HG03175 (cell line): ENCODE measurements at regions not wholly inside any gene's neighbourhood (a gene's known extent, or its start where the extent isn't known, plus 50 kb on each side); places are given as distances from the start of the nearest gene placed in this dataset.

Source experiments
- ATAC-seq: cut with Tn5 transposase; IDR thresholded peaks from one replicate; pipeline ENCODE4 v1.9.1; 2021; ENCODE audit warnings: mild to moderate bottlenecking, moderate library complexity; ENCODE audit not compliant: unreplicated experiment

DNA sequence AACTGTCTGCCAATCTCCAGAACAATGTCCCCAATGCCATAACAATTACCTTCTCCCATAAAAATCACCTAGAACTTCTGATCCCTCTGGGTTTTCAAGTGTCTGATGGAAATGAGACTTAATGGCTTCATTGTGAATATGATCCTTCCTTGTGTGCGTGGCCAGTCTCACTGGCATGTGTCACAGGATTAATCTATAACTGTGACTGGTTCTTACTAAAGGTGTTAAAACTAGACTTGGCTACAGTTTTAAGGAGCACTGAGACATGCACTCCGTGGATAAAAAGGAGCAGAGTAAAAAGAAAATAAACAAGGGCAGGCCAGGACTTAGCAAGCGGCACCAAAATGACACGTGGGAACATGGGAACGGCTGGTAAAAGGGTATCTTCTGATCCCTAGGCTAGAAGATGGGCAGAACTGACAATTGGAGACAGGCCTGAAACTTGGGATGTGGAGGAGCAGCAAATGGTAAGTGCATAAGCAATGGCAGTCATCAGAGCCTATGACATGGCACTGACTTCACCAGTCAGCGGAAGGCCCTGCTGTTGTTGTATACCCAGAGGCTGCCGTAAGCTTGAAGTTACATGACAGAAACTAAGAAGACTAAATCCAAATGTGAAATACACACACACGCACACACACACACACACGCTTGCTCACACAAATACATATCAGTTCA is 256.6 kb upstream of the NOCT start:
- no peak for ATAC-seq

DNA sequence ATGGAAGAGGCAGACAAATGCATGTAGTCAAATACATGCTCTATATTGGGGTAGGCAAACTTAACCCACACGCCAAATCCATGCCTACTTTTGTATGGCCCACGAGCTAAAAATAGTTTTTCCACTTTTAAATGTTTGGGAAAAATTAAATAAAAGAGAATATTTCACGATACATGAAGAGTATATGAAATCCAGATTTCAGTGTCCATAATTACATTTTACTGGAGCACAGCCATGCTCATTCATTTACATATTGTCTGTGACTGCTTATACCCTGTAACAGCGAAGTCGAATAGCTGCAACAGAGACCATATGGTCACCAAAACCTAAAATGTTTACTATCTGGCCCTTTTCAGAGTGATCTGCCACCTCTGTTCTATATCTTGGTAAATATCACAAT is 257.4 kb upstream of the NOCT start:
- no peak for ATAC-seq

DNA sequence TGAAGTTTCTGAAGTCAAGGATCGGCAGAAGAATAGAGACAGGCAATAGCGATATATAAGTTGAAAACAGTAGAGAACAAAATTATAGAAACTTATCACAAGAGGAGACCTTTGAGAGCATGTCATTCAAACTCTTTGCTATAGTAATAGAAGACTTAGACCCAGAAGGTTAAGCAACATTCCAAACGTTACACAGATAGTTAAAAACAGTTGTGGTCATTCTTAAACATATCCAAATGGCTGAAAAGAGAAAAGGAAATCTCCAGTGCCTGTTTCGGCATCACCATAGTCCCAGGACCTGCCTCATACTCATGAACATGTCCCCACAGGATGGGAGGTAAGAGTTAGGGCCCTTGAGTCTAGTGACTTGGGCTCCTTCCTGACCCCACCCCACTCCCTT is 258.1 kb upstream of the NOCT start:
- ATAC-seq = no peak

DNA sequence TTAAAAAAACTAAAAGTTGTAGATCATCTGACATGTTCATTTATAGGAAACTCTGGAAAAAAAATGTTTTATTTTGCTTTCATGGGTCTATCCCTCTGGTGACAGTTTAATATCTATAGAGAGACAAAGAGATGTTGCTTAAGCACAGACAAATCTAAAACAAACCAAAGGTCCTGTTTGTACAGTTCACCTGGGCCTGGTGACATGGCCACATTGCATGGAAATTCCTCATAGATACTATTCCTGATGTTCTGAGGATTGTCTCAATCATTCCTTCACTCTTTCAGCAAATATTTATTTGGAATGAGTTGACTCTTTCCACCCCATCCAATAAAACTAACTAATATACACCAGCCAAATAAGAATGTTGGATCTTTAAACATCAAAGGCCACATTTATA is 259.1 kb upstream of the NOCT start:
- no peak for ATAC-seq

DNA sequence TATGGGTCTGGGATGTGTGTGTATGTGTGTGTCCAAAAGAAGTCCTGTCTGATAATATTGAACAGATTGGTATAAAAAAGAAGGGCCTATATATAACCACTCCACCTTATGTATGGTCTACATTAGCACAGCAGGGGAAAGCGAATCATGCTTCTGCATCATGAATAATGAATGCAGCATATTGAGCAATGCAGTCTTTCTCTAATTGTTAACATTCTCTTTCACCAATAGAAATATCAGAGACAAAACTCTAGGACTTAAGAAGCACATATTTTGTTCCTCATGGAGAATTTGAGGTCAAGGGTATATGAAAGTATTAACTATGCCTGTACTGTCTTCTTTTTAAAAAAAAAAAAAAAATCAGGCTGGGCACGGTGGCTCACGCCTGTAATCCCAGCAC is 264.3 kb upstream of the NOCT start:
- ATAC-seq = no peak

DNA sequence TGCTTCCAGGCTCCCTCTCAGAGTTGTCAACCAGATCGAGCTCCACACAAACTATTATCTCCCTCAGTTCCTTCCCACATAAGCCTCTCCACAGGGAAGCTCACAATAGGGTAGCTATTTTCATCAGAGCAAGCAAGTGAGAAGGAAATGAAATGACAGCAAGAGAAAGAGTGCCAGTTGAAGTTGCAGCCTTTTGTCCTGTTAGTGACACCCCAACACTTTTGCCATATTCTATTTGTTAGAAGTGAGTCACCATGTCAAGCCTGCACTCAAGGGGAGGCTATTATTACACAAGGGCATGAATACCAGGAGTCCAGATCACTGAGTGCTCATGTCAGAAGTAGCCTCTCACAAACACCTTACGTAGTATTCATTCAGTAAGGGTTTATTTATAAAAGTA is 266.3 kb upstream of the NOCT start:
- ATAC-seq = no peak

DNA sequence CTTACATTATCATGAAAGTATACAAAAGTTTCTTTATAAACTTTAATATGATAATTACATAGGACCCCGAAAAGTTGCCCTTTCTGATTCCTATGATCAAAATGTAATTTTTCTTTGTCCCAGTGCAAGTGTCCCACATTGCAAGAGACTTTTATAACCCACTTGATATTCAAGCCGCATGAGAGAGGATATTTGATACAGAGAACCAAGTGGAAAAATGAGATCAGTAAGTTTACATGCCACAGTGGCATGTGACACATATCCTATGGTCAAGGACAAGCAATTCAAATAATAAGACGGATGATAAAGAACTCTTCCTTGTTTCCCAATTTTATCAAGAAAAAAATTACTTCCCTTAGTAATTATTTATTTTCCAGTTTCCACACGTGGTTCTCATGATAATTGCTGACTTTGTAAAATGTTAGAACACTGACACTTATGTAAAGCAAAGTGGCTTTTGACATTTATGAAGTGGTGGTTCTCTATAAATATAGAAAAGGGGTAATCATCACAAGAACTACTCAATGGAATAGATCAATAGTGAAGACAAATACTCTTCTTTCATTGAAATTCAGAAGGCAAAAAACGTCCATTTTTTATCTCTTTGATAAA is 273.7 kb upstream of the NOCT start:
- no peak for ATAC-seq

DNA sequence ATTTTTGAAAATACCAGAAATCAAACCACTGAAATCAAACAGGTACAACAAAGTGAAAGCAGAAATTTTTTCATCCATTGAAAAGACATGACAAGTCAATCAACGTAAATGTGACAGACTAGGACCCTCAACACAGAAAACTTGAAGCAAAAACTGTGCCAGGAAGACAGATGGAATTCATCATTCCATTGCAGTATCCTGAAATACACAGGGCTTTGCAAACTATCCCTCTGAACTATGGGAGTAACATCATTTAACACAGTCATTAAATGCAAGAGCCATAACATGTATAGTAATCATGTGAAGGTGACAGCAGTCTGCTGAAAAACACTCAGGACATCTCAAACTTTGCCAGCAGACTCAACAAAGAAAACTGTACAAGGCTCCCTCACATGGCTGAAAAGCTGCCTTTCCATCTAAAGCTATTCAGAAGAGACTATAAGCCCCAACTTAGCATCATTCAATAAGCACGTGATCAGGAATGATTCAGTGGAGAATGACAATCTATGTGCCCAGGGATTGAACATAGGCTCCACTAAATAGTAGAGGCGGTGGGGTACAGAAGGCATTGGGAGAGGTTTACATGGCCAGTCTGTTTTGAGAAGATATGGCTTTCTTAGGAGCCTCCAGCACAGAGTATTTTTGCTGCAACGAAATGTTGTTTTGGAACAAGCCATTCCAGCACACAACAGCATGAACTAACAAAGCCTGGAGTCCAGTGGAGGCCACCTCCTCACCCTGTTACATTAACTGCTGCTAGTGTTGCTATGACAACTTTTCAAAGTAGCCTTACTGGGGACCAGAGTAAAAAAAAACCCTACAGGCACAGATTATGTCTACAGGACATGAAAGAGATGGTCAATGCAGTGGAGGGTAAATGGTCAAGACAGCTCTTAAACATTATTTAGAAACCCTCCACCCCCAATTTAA is 274.5 kb upstream of the NOCT start:
- ATAC-seq = no peak

DNA sequence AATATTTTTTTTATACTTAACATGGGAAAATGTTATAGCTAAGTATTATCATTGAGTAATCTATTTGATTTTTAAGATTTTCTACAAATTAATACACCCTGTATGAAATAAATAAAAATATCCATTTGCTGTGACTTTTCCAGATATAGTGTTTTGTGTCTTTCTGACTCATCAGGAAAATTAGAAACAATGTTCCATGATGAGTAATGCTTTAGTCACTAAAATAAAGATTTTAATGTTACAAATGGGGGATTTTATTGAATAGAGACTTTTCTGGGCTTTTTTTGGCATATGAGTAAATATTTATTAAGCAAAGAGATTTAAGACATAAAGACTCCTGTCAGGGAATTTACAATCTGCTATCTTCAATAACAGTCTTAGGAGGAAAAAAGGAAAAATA is 279.2 kb upstream of the NOCT start:
- no peak for ATAC-seq

DNA sequence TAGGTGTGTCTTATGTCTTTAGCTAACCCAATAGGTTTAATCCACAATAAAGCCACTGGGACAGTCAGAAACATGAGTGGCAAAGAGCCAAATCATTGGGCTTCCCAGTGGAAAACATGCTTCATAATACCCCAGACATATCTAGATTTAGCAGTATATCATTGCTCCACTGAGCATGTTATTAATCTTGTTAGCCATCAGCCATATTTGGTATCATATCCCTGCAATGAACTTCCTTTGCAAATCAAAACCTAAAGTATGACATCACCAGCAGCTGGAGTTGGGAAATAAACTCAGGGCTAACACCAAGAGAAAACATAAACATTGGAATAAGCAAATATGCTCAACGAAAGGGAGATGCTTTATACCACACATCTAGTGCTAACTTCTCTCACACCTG is 280.8 kb upstream of the NOCT start:
- ATAC-seq = no peak

DNA sequence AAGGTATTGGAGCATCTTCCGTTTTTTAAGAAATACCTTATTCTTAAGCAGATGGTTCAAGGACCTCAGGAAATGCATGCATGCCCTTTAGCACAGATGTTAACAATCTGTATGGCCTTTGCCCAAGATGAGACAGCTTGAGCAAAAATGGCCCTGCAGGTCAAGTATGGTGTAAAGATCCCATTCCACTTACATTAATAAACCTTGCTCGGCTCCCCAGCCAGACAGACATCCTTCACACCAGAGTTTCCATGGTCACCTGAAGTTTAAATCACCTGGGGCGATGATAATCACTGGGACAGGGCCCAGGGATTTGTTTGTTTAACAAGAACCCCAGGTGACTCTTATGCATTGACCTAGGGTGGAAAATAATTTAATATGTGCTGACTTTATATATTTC is 287.0 kb upstream of the NOCT start:
- no peak for ATAC-seq

DNA sequence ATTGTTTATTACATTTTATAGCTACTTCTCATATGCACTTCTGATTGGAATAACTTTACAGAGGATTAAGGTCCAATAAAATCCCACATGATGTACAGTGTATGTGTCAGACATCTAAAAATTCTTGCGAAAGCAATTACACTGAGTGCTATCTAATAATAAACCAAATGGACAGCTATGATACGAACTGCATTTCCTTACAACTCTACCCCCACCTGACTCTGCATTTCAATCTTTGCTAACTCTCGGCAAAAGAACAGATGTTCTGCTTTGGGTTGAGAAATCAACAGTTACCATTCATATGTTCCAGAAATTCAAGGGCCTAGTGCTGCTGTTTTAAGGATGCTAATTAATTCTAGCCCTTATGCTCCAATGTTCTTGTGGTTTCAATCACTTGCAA is 287.9 kb upstream of the NOCT start:
- no peak for ATAC-seq

DNA sequence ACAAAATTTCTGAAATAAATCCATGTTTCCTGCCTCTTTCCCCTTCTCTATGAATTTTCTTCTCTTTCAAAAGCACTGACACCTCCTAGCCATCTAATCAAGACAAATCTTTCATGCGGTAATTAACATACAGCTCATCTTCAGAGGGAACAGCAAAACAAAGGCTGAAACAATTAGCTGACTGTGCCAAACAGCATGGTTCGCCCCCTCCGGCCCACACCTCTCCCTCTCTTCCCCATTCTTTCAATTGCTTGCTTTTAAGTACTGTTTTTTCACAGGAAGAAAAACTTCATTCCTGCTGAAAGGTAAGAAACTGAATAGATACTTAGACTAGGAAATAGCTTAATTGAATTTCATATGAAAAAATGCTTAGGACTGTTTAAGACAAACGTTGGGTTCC is 291.1 kb upstream of the NOCT start:
- ATAC-seq = no peak

DNA sequence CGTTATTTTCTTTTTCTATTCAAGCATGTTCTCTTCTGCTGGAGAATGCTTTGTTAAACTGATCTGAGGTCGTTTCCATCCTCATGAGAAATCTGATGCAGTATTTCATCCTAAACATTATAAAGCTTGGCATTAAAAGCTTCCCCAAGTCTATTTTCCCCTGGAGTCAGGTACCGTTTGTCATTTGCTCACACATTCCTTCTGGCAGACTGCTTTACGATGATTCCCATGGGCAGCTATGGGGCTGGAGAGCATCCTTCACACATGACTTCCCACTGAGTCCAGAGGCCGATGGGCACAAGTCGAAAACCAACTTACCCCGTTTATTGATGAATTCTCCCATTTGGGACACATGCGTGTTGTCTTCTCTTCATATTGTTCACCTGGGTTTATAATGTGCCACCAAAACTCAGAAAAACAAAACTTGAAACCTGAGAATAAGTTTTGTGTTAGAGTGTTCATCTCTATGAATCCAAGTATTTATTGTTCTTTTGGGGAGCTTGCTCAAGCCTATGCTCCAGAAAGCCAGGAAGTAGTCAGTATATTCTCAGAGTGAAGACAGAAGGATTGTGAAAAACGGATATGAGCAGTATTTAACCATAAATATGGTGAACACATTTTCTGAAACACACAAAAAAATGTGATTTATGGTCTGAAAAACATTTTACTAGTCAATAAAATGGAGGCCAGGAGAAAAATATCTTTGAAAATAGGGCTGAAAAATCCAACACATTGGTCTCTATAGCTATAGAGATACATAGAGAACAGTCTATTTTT is 298.8 kb upstream of the NOCT start:
- no peak for ATAC-seq

DNA sequence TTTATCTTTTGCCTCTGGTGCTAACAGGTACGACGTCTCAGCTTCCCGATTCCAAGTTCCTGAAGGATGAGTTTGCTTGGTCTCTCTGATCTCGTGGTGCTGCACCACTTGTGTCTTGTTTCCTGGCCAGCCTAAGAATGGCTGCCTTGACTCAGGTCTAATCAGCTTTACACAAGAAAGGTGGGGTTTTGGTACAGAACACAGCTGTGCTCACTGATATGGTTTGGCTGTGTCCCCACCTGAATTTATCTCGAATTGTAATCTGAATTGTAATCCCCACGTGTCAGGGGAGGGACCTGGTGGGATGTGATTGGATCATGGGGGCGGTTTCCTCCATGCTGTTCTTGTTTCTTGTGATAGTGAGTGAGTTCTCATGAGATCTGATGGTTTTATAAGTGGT is 305.3 kb upstream of the NOCT start:
- ATAC-seq = no peak

DNA sequence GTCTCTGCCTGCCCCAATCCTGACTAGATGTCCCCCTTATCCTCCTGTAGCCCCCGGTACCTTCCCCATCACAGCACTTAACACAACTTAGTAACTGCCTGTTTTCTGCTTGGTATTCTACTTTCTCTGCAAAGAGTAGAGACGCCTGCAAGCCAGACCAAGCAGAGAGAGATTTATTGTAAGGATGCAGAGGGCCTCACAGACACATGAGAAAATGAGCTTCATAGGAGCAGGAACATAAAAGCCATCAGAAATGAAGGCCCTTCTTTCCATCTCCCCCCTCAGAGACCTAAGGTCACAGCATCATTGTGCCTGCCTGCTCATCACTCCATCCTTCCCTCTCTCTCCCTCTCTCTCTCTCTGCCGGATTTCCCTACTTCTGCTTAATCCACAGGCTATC is 305.7 kb upstream of the NOCT start:
- no peak for ATAC-seq

DNA sequence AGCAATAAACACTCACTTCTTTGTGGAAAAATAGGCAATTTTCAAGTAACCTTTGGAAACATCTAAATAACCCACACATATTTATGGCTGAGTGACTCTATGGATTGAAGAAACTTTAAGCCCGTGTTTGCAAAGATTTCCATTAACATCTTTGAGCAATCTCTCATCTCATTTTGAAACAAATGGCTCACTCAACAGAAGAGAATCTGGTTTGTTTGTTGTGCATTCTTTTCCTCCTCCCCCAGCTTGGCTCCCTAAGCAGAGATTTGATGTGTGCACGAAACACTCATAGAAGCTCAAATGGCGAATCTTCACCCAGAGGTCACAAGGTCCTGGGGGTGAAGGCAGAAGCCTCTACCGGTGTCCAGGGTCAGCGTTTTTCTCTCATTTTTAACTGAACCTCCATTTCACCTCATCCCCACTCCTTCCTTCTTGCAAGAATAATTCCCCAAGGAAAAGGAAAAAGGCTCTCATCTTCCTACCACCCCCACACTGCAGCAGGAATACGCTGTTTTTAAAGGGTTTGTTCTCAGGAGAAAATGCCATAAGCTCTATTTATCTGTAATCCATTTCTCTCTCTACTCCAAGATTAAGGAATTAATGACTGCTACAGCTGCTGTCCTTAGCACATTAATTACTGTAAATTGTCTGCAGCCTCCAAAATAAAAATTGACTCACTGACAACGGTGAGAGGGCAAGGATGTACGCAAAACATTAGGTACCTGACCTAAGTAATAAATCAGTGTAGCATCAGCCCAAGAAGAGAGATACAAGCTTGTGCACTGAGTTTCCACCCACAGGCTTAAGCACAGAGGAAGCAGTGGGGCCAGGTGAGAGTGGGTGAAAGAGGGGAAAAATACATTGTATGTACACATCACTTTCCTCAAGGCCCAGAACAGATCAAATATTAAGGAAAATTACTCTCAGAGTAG is 307.6 kb upstream of the NOCT start:
- ATAC-seq = no peak

DNA sequence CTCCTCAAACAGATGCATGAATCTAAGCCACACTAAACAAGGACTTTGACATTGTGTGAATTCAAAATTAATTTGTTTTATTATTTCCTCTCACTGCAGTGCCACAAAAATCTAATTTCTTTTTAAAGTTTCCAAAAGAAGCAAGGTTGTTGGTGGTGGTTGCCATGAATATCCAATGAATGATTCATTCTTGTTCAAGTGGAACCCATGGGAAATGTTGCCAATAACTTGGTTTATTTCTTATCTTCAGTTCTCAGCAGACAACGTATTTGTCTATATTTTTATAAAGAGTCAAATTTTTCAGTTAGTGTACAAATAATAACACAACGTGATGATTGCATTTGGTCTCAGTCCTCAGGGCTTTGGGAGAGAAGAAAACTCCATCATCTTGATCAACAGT is 309.4 kb upstream of the NOCT start:
- ATAC-seq = no peak

DNA sequence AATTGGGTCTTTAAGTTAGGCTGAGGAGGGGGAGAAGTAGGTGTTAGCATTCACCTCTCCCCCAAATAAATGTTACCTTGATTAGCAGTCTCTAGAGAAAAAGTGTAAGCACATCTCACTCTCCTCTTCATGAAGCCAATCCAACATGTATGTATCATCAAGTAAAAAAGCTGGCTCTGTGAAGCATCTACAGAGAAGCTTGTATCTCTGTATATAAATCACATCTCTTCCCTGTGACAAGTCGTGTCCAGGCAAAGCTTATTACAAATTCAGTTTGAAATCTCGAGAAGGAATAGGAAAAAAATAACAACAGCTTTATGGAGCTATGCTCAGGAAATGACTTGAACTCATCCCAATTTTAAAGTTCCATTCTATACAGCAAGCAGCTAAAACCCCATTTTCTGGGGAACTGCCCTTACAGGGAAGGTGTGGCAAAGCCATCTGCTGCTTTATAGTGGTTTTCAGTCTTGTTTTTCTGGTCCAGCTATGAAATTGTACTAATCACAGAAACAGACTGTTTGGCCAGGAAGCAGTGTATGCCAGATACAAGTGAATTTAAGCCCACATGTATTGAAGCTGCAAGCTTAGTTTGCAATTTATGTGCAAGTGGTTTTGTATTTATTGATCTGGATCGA is 313.3 kb upstream of the NOCT start:
- no peak for ATAC-seq

DNA sequence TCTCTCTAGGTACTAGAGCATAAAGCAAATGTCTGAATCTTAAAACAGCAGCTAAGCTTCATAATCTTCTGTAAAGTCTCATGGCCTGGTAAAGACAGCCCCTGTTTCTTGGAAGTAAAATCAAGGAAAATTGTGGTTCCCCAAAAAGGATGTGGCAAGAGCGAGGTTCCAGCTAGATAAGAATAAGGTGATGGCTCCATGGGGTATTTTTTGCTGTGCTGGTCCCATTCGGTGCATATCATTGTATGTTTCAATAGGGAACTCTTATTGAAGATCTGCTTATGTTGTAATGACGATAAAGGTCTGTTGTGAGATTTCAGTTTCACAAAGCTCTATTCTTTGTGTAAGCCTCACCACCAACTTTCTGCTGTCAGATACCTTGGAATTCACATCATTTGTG is 316.9 kb upstream of the NOCT start:
- no peak for ATAC-seq
